ENCODE measurements at regions not wholly inside any gene's neighbourhood (a gene's known extent, or its start where the extent isn't known, plus 50 kb on each side); places are given as distances from the start of the nearest gene placed in this dataset.

GRCh38 chrX:4238916-4239315 lies 525.5 kb upstream of the PRKX start:
- DNase-seq, result no peak
- Histone ChIP-seq H3K27me3 (ENCODE audit: control insufficient read depth in 3 of 3, insufficient read depth in 3 of 3, low read length in 3 of 3) (no peaks in the 10 kb centered on the region), H3K9me3 (ENCODE audit: control insufficient read depth in 2 of 2, insufficient read depth in 1 of 2, low read depth in 1 of 2, low read length in 1 of 2) (no peaks in the 10 kb centered on the region), H3K27ac (ENCODE audit: low read depth in 1 of 3, low read length in 2 of 3) (no peak overlapping the region), H3K4me3 (ENCODE audit: low read depth in 1 of 3, low read length in 3 of 3) (no peak overlapping the region), H3K36me3 (ENCODE audit: control insufficient read depth in 3 of 3, insufficient read depth in 2 of 3, low read depth in 1 of 3, low read length in 3 of 3) (no peaks in the 10 kb centered on the region), H3K4me1 (ENCODE audit: control insufficient read depth in 3 of 3, insufficient read depth in 2 of 3, low read depth in 1 of 3, low read length in 2 of 3) (no peaks in the 10 kb centered on the region)
- WGBS, 3 donors, result 65 to 86% (median 74%) methylated on average over 3 of the region's 3 CpGs
- FAIRE-seq, result no peak

GRCh38 chrX:4225086-4225485 lies 511.6 kb upstream of the PRKX start:
- H3K27me3 ChIP-seq (ENCODE audit: control insufficient read depth in 3 of 3, insufficient read depth in 3 of 3, low read length in 3 of 3), result no peaks in the 10 kb centered on the region
- DNase-seq (no peak), FAIRE-seq (no peak)
- H3K36me3 ChIP-seq (ENCODE audit: control insufficient read depth in 3 of 3, insufficient read depth in 2 of 3, low read depth in 1 of 3, low read length in 3 of 3), result no peaks in the 10 kb centered on the region
- no peaks in the 10 kb centered on the region for H3K9me3 ChIP-seq (ENCODE audit: control insufficient read depth in 2 of 2, insufficient read depth in 1 of 2, low read depth in 1 of 2, low read length in 1 of 2)
- no peak overlapping the region for H3K27ac ChIP-seq (ENCODE audit: low read depth in 1 of 3, low read length in 2 of 3)
- H3K4me1 ChIP-seq (ENCODE audit: control insufficient read depth in 3 of 3, insufficient read depth in 2 of 3, low read depth in 1 of 3, low read length in 2 of 3), result no peaks in the 10 kb centered on the region
- H3K4me3 ChIP-seq (ENCODE audit: low read depth in 1 of 3, low read length in 3 of 3), result no peak overlapping the region
- WGBS, 3 donors, result 53 to 69% (median 67%) methylated on average over 2 of the region's 2 CpGs

GRCh38 chrX:4206941-4207340 lies 493.5 kb upstream of the PRKX start:
- H3K36me3 ChIP-seq (ENCODE audit: control insufficient read depth in 3 of 3, insufficient read depth in 2 of 3, low read depth in 1 of 3, low read length in 3 of 3), result no peaks in the 10 kb centered on the region
- no peaks in the 10 kb centered on the region for H3K4me1 ChIP-seq (ENCODE audit: control insufficient read depth in 3 of 3, insufficient read depth in 2 of 3, low read depth in 1 of 3, low read length in 2 of 3)
- no peak overlapping the region for H3K27ac ChIP-seq (ENCODE audit: low read depth in 1 of 3, low read length in 2 of 3)
- FAIRE-seq (no peak), DNase-seq (no peak)
- no peaks in the 10 kb centered on the region for H3K9me3 ChIP-seq (ENCODE audit: control insufficient read depth in 2 of 2, insufficient read depth in 1 of 2, low read depth in 1 of 2, low read length in 1 of 2)
- H3K4me3 ChIP-seq (ENCODE audit: low read depth in 1 of 3, low read length in 3 of 3), result no peak overlapping the region
- WGBS, 3 donors, result 22 to 29% (median 24%) methylated on average over 3 of the region's 3 CpGs
- H3K27me3 ChIP-seq (ENCODE audit: control insufficient read depth in 3 of 3, insufficient read depth in 3 of 3, low read length in 3 of 3), result no peaks in the 10 kb centered on the region

- FAIRE-seq (no peak), DNase-seq (no peak)
- Histone ChIP-seq H3K27me3 (ENCODE audit: control insufficient read depth in 3 of 3, insufficient read depth in 3 of 3, low read length in 3 of 3) (no peaks in the 10 kb centered on the region), H3K4me3 (ENCODE audit: low read depth in 1 of 3, low read length in 3 of 3) (no peak overlapping the region), H3K4me1 (ENCODE audit: control insufficient read depth in 3 of 3, insufficient read depth in 2 of 3, low read depth in 1 of 3, low read length in 2 of 3) (no peaks in the 10 kb centered on the region), H3K27ac (ENCODE audit: low read depth in 1 of 3, low read length in 2 of 3) (no peak overlapping the region), H3K9me3 (ENCODE audit: control insufficient read depth in 2 of 2, insufficient read depth in 1 of 2, low read depth in 1 of 2, low read length in 1 of 2) (no peaks in the 10 kb centered on the region), H3K36me3 (ENCODE audit: control insufficient read depth in 3 of 3, insufficient read depth in 2 of 3, low read depth in 1 of 3, low read length in 3 of 3) (no peaks in the 10 kb centered on the region)
- 86 to 97% (median 91%) methylated on average over 6 of the region's 6 CpGs for WGBS, 3 donors
Observed at GRCh38 chrX:4197971-4198370, 484.5 kb upstream of the PRKX start.

GRCh38 chrX:4193500-4194155 lies 480.2 kb upstream of the PRKX start:
- no peaks in the 10 kb centered on the region for H3K36me3 ChIP-seq (ENCODE audit: control insufficient read depth in 3 of 3, insufficient read depth in 2 of 3, low read depth in 1 of 3, low read length in 3 of 3)
- H3K4me1 ChIP-seq (ENCODE audit: control insufficient read depth in 3 of 3, insufficient read depth in 2 of 3, low read depth in 1 of 3, low read length in 2 of 3), result no peaks in the 10 kb centered on the region
- no peak for DNase-seq
- H3K9me3 ChIP-seq (ENCODE audit: control insufficient read depth in 2 of 2, insufficient read depth in 1 of 2, low read depth in 1 of 2, low read length in 1 of 2), result no peaks in the 10 kb centered on the region
- 89 to 92% (median 91%) methylated on average over 6 of the region's 6 CpGs for WGBS, 3 donors
- no peak for FAIRE-seq
- no peaks in the 10 kb centered on the region for H3K27me3 ChIP-seq (ENCODE audit: control insufficient read depth in 3 of 3, insufficient read depth in 3 of 3, low read length in 3 of 3)
- no peak overlapping the region for H3K4me3 ChIP-seq (ENCODE audit: low read depth in 1 of 3, low read length in 3 of 3)
- no peak overlapping the region for H3K27ac ChIP-seq (ENCODE audit: low read depth in 1 of 3, low read length in 2 of 3)

- H3K4me1 ChIP-seq (ENCODE audit: control insufficient read depth in 3 of 3, insufficient read depth in 2 of 3, low read depth in 1 of 3, low read length in 2 of 3), result no peaks in the 10 kb centered on the region
- FAIRE-seq, result no peak
- DNase-seq, result no peak
- H3K27ac ChIP-seq (ENCODE audit: low read depth in 1 of 3, low read length in 2 of 3), result no peak overlapping the region
- no peak overlapping the region for H3K4me3 ChIP-seq (ENCODE audit: low read depth in 1 of 3, low read length in 3 of 3)
- 37 to 63% (median 41%) methylated on average over 2 of the region's 2 CpGs for WGBS, 3 donors
- H3K27me3 ChIP-seq (ENCODE audit: control insufficient read depth in 3 of 3, insufficient read depth in 3 of 3, low read length in 3 of 3), result no peaks in the 10 kb centered on the region
- H3K36me3 ChIP-seq (ENCODE audit: control insufficient read depth in 3 of 3, insufficient read depth in 2 of 3, low read depth in 1 of 3, low read length in 3 of 3), result no peaks in the 10 kb centered on the region
- no peaks in the 10 kb centered on the region for H3K9me3 ChIP-seq (ENCODE audit: control insufficient read depth in 2 of 2, insufficient read depth in 1 of 2, low read depth in 1 of 2, low read length in 1 of 2)
Observed at GRCh38 chrX:4186331-4186730, 472.9 kb upstream of the PRKX start.

- Histone ChIP-seq H3K4me3 (ENCODE audit: low read depth in 1 of 3, low read length in 3 of 3) (no peak overlapping the region), H3K27me3 (ENCODE audit: control insufficient read depth in 3 of 3, insufficient read depth in 3 of 3, low read length in 3 of 3) (no peaks in the 10 kb centered on the region), H3K36me3 (ENCODE audit: control insufficient read depth in 3 of 3, insufficient read depth in 2 of 3, low read depth in 1 of 3, low read length in 3 of 3) (no peaks in the 10 kb centered on the region), H3K4me1 (ENCODE audit: control insufficient read depth in 3 of 3, insufficient read depth in 2 of 3, low read depth in 1 of 3, low read length in 2 of 3) (no peaks in the 10 kb centered on the region), H3K9me3 (ENCODE audit: control insufficient read depth in 2 of 2, insufficient read depth in 1 of 2, low read depth in 1 of 2, low read length in 1 of 2) (no peaks in the 10 kb centered on the region), H3K27ac (ENCODE audit: low read depth in 1 of 3, low read length in 2 of 3) (no peak overlapping the region)
- 72 to 79% (median 79%) methylated on average over 4 of the region's 4 CpGs for WGBS, 3 donors
- no peak for FAIRE-seq
- no peak for DNase-seq
Observed at GRCh38 chrX:4185086-4185485, 471.6 kb upstream of the PRKX start.

- no peak overlapping the region for H3K27ac ChIP-seq (ENCODE audit: low read depth in 1 of 3, low read length in 2 of 3)
- H3K4me1 ChIP-seq (ENCODE audit: control insufficient read depth in 3 of 3, insufficient read depth in 2 of 3, low read depth in 1 of 3, low read length in 2 of 3), result no peaks in the 10 kb centered on the region
- H3K36me3 ChIP-seq (ENCODE audit: control insufficient read depth in 3 of 3, insufficient read depth in 2 of 3, low read depth in 1 of 3, low read length in 3 of 3), result no peaks in the 10 kb centered on the region
- FAIRE-seq, result no peak
- H3K9me3 ChIP-seq (ENCODE audit: control insufficient read depth in 2 of 2, insufficient read depth in 1 of 2, low read depth in 1 of 2, low read length in 1 of 2), result no peaks in the 10 kb centered on the region
- 57 to 73% (median 71%) methylated on average over 3 of the region's 3 CpGs for WGBS, 3 donors
- H3K27me3 ChIP-seq (ENCODE audit: control insufficient read depth in 3 of 3, insufficient read depth in 3 of 3, low read length in 3 of 3), result no peaks in the 10 kb centered on the region
- H3K4me3 ChIP-seq (ENCODE audit: low read depth in 1 of 3, low read length in 3 of 3), result no peak overlapping the region
- DNase-seq, result no peak
Observed at GRCh38 chrX:4182408-4182806, 469.0 kb upstream of the PRKX start.

- Histone ChIP-seq H3K36me3 (ENCODE audit: control insufficient read depth in 3 of 3, insufficient read depth in 2 of 3, low read depth in 1 of 3, low read length in 3 of 3) (no peaks in the 10 kb centered on the region), H3K27ac (ENCODE audit: low read depth in 1 of 3, low read length in 2 of 3) (no peak overlapping the region), H3K27me3 (ENCODE audit: control insufficient read depth in 3 of 3, insufficient read depth in 3 of 3, low read length in 3 of 3) (no peaks in the 10 kb centered on the region), H3K4me3 (ENCODE audit: low read depth in 1 of 3, low read length in 3 of 3) (no peak overlapping the region), H3K4me1 (ENCODE audit: control insufficient read depth in 3 of 3, insufficient read depth in 2 of 3, low read depth in 1 of 3, low read length in 2 of 3) (no peaks in the 10 kb centered on the region), H3K9me3 (ENCODE audit: control insufficient read depth in 2 of 2, insufficient read depth in 1 of 2, low read depth in 1 of 2, low read length in 1 of 2) (no peaks in the 10 kb centered on the region)
- DNase-seq (no peak), FAIRE-seq (no peak)
- WGBS, 3 donors, result 54 to 63% (median 54%) methylated on average over 4 of the region's 4 CpGs
Observed at GRCh38 chrX:4181782-4182407, 468.4 kb upstream of the PRKX start.

Data from small intestine (tissue), 7 donors.